HG03442 (cell line): ENCODE measurements at regions not wholly inside any gene's neighbourhood (a gene's known extent, or its start where the extent isn't known, plus 50 kb on each side); places are given as distances from the start of the nearest gene placed in this dataset.

Experiments
- ATAC-seq: cut with Tn5 transposase; IDR thresholded peaks from one replicate; pipeline ENCODE4 v1.9.1; 2021; ENCODE audit warnings: mild to moderate bottlenecking, moderate library complexity; ENCODE audit not compliant: unreplicated experiment

DNA sequence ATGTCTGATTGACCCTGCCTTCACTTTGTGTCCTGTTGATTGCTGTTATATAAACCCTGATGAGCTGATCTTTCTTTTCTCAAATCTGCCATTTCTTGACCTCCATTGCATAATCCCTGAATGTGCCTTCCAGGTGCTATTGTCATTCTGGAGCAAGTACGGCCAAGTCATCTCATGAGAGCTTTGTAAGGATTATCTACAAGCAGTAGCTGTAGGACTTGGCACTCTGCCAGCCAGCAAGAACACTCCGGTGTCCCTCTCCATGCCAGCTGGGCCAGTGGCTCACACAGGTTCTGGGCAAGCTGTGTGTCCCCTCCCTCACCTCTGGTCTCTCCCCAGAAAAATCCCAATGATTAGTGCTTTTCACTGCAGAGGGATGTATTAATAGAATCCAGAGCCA lies 348.1 kb downstream of the FOXO1 start:
- no peak for ATAC-seq

GRCh38 chr13:40319699-40320579 lies 346.5 kb downstream of the FOXO1 start:
- no peak for ATAC-seq

GRCh38 chr13:40328091-40328490 lies 338.4 kb downstream of the FOXO1 start:
- no peak for ATAC-seq

GRCh38 chr13:40329781-40330485 lies 336.5 kb downstream of the FOXO1 start:
- ATAC-seq = no peak

GRCh38 chr13:40330950-40331349 lies 335.5 kb downstream of the FOXO1 start:
- no peak for ATAC-seq

- ATAC-seq = no peak
These were observed 334.6 kb downstream of the FOXO1 start for GRCh38 chr13:40331802-40332201.

GRCh38 chr13:40333226-40333625 lies 333.2 kb downstream of the FOXO1 start:
- ATAC-seq = no peak

DNA sequence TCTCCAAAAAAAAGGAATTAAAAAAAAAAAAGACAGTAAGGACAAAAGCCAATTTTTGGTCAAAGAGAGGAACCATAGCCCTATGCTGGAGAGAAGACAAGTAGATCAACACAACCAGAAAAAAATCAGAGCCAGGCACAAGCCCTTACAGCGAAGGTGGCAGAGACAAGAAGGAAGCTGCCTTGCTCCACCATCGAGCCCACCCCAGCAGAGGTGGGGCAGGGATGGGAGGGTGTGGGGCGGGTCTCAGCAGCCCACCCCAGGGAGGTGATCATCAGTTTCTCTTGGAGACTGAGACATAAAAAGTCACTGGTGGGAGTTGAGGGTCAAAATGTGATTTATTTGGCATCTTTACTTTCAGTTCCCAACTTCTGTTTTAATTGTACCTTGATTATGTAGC lies 332.4 kb downstream of the FOXO1 start:
- no peak for ATAC-seq

GRCh38 chr13:40334616-40335015 lies 331.8 kb downstream of the FOXO1 start:
- no peak for ATAC-seq

- ATAC-seq = no peak
These were observed 329.9 kb downstream of the FOXO1 start for GRCh38 chr13:40336228-40337221.

GRCh38 chr13:40337651-40338050 lies 328.8 kb downstream of the FOXO1 start:
- ATAC-seq = no peak

DNA sequence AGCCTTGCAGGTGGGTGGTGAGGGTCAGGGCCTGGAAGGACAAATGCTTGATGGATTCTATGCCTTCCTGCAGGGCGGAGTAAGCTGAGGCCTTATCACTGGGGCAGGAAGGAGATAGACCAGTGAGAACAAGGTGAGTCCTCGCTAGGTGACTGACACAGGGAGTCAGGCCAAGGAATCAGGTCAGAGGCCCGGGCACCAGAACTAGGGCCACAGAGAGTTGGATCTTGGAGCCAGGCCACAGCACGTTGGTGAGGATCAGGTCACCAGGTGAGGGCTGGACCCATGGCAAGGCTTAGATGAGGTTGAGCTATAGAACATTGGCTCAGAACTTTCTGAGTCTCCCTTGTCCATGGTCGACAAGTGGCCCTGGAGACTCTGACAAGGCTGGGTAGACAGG lies 328.2 kb downstream of the FOXO1 start:
- no peak for ATAC-seq

GRCh38 chr13:40340368-40341095 lies 325.9 kb downstream of the FOXO1 start:
- no peak for ATAC-seq

- no peak for ATAC-seq
These were observed 325.4 kb downstream of the FOXO1 start for GRCh38 chr13:40341096-40341471.

DNA sequence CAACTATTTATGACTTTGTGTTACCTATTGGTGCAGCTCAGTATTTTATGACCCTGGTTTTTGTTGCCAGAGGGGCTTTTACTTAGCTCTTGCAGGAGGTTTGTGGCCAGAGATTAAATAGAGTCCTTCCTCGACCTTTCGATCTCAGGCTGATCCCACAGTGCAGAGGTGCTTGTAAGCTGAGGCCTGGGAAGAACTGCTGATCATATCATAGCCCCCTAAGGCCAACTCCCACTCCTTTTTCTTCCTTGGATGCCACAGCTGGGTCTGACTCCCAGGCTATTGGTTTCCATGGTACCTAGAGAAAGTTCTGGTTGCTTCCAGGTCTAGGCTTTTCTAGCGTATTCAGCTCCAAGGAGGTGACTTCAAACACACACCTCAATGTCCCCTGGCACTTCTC lies 324.9 kb downstream of the FOXO1 start:
- ATAC-seq = no peak

- no peak for ATAC-seq
These were observed 324.0 kb downstream of the FOXO1 start for GRCh38 chr13:40342461-40342860.

GRCh38 chr13:40342901-40343300 lies 323.5 kb downstream of the FOXO1 start:
- no peak for ATAC-seq

DNA sequence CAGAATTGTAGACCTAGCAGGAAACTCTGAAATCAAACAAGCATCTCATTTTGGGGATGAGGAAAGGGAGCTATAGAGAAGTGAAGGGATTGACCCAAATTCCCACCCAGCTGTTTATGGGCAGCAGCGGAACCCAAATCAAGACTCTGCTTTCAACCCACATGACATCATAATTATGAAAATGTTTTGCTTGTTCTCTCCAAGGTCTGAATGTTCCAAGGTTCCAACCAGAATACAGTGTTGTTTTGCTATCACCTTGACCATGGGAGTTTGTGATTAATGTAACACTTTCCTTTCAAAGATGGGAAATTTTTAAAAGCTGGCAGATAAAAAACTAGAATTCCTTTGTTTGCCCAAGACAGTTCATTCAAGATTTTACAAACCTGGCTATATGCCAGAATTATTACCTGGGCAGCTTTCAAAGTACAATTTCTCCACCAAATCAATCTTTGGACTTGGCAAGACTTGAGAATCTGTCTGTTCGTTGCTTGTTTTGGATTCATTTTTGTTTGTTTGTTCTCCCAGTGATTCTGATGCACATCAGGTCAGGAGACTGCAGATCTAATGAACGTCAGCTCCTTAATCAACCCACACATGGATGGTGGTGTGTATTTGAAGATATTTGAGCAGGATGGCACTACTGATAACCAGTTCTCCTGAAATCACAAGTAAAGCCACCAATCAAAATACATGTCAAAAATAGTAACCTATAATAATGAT lies 322.7 kb downstream of the FOXO1 start:
- ATAC-seq = no peak

DNA sequence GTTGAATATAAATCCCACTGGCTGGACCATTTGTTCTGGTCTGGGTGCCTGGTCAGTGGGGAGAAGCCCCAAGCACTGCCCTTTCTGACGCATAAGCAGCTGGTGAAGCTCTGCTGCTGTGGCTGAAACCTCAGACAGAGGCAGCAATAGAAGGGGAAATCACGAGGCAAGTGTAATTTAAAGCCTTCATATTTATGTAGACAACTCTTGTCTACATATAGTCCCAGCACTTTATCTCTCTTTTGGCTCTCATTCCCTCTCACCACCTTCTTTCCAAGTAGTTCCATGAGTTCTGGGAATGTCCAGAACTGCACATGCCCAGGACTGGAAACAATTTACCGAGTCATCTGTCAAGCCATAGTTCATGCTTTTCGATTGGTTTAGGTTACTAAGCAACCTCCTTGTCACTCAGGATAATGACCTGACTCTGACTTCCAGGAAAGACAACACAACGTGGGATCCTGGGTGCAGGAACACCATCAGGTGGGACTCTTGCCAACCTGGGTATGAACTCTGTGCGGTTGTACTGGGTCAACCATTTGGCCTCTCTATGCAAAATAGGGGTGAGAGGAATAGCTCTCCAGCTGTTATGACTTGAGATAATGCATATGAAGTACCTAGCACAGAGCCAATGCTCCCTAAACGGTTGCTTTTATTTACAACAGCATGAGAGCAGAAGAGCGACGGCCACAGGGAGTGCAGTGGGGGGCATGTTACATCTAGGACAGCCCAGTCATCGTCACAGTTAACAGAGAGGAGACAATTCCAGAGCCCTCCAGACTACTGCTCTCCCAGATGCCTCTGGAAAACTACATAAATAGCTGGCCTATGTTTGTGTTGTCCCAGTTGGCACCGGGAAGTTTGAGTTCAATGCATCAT lies 321.9 kb downstream of the FOXO1 start:
- ATAC-seq = no peak
